ENCODE measurements at regions not wholly inside any gene's neighbourhood (a gene's known extent, or its start where the extent isn't known, plus 50 kb on each side); places are given as distances from the start of the nearest gene placed in this dataset.

DNA sequence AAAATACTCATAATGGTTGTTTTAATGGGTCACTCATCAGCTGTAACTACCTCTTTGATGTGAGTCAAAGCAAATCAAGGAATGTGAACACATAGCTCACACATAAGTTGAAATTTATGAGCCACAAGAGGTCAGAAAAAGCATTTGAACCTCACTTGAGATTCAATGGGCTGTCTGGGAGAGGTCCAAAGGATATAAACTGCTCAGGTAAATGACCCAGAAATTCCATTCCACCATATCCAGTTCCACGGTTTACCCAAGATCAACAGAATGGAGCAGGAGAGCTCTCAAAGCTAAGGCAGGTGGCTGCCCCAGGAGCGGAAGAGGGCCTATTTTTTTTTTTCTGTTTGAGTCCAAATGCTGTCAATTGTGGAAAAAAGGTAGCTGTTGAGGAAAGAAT is 464.1 kb downstream of the TNS1 start (continued):
- TF ChIP-seq ZNF114 (CRISPR knock-in tag; IDR thresholded peaks at IDR 0.05) (no peak), EZH2 (IDR thresholded peaks at IDR 0.05; ENCODE audit: low read depth, unreplicated experiment) (no peak)

DNA sequence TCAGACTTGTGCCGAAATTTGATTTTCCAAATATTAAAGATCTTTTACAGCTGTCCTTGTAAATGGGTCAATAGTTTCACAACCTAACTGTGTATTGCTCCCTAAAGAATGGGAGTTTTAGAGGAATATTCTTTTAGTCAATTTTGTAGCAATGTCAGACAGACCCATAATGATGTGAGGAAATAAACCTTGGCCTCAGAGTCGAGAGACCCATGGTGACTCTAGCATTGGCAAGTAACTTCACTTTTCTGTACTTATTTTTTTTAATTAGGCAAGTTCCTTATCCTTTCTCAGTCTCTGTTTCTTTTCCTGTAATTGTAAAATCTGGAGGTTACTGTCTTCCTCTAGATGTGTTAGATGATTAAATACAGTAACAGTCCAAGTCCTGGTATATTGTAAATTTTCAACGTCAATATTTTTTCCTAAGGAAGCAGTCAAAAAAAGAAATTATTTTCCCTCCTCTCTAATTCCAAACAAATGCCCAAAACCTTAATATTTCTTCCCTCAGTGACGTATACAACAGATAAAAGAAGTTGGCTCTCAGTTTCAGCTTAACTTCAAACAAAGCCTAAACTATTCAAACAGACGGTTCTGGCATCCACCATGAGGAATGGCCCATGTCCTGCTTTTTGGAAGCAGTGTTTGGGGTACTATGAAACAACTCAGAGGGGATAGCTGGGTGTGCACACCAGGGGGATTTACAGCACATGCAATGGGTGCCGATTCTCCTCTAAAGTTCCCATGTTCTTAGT is 466.7 kb downstream of the TNS1 start:
- no peaks in the 10 kb centered on the region for H3K4me1 ChIP-seq (ENCODE audit: insufficient read depth)
- H3K4me2 ChIP-seq = no peak overlapping the region
- peaks cover 5% of the 10 kb centered on the region; the same call in 2 of the 3 replicates for H3K4me1 Mint-ChIP-seq
- TF ChIP-seq, protein P1, sequence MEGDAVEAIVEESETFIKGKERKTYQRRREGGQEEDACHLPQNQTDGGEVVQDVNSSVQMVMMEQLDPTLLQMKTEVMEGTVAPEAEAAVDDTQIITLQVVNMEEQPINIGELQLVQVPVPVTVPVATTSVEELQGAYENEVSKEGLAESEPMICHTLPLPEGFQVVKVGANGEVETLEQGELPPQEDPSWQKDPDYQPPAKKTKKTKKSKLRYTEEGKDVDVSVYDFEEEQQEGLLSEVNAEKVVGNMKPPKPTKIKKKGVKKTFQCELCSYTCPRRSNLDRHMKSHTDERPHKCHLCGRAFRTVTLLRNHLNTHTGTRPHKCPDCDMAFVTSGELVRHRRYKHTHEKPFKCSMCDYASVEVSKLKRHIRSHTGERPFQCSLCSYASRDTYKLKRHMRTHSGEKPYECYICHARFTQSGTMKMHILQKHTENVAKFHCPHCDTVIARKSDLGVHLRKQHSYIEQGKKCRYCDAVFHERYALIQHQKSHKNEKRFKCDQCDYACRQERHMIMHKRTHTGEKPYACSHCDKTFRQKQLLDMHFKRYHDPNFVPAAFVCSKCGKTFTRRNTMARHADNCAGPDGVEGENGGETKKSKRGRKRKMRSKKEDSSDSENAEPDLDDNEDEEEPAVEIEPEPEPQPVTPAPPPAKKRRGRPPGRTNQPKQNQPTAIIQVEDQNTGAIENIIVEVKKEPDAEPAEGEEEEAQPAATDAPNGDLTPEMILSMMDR (conservative IDR thresholded peaks at IDR 0.05; ENCODE audit: low read depth in 2 of 2) = no peak
- H2AFZ ChIP-seq = no peak overlapping the region
- H3K27ac Mint-ChIP-seq = no peak overlapping the region
- no peaks in the 10 kb centered on the region for H3K79me2 ChIP-seq (replicated peaks; ENCODE audit: insufficient read depth)
- H3K27me3 Mint-ChIP-seq (ENCODE audit: insufficient read depth, low read depth, poor library complexity) = peaks cover 2% of the 10 kb centered on the region
- H3K4me3 ChIP-seq = no peak overlapping the region
- H3K9me3 Mint-ChIP-seq = no peaks in the 10 kb centered on the region
- no peaks in the 10 kb centered on the region for H3K36me3 ChIP-seq (ENCODE audit: insufficient read depth)
- DNase-seq (ENCODE audit: low spot score) (no peak), ATAC-seq (no peak)
- H3K27ac ChIP-seq (ENCODE audit: low read depth) = no peak overlapping the region
- H3K36me3 Mint-ChIP-seq (ENCODE audit: low read depth) = no peaks in the 10 kb centered on the region
- no peak overlapping the region for H3K4me3 Mint-ChIP-seq
- H3K9me2 ChIP-seq (ENCODE audit: insufficient read depth) = peaks cover 7% of the 10 kb centered on the region; the same call in 1 of the 2 replicates
- no peaks in the 10 kb centered on the region for H3F3A ChIP-seq (replicated peaks; ENCODE audit: low read depth)
- no peaks in the 10 kb centered on the region for H4K20me1 ChIP-seq (replicated peaks; ENCODE audit: insufficient read depth)
- H3K27me3 ChIP-seq (ENCODE audit: insufficient read depth) = no peaks in the 10 kb centered on the region

DNA sequence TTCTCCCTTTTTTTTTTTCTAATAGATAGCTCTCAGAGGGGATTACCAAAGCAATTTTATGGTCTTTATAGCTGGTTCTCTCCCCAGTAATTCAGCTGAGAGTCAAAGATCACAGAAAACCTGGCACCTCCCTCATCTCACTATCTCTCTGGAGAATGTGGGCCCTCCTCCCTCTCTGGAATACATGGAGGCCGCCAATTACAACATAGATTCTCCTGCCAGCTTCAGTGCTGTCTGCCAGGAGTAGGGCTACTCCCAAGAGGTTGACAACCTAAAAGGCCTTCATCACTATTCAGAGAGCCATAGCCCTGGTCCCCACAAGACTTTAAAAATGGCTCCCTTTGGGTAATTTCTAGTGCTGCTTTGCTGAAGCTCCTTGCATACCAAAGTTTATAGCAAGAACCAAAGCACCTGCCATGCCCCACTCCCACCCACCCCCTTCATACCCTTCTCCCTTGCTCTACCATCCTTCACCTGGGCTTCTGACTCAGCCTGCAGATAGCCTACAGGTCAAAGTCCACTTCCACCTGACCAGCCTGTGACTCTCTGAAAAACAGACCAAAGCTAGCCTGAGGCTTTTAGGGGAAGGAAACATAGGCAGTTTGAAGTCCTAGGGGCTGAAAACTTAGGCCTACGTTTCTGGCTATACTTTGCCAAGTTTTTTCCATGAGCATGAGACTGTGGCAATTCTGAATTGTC is 472.3 kb downstream of the TNS1 start:
- Histone ChIP-seq H3K79me2 (replicated peaks; ENCODE audit: insufficient read depth) (no peaks in the 10 kb centered on the region), H3K27ac (ENCODE audit: low read depth) (no peak overlapping the region), H2AFZ (no peak overlapping the region), H3K36me3 (ENCODE audit: insufficient read depth) (no peaks in the 10 kb centered on the region), H3K9me2 (ENCODE audit: insufficient read depth) (peaks cover 13% of the 10 kb centered on the region; the same call in 1 of the 2 replicates), H4K20me1 (replicated peaks; ENCODE audit: insufficient read depth) (no peaks in the 10 kb centered on the region), H3K4me2 (no peak overlapping the region), H3K4me1 (ENCODE audit: insufficient read depth) (no peaks in the 10 kb centered on the region), H3K27me3 (ENCODE audit: insufficient read depth) (no peaks in the 10 kb centered on the region), H3K4me3 (no peak overlapping the region), H3F3A (replicated peaks; ENCODE audit: low read depth) (no peaks in the 10 kb centered on the region)
- Mint-ChIP-seq H3K27me3 (ENCODE audit: insufficient read depth, low read depth, poor library complexity) (peaks cover 2% of the 10 kb centered on the region), H3K9me3 (no peaks in the 10 kb centered on the region), H3K4me3 (no peak overlapping the region), H3K4me1 (peaks cover 3% of the 10 kb centered on the region; the same call in 1 of the 3 replicates), H3K36me3 (ENCODE audit: low read depth) (no peaks in the 10 kb centered on the region), H3K27ac (no peak overlapping the region)
- no peak for DNase-seq (ENCODE audit: low spot score)
- TF ChIP-seq EZH2phosphoT487 (IDR thresholded peaks at IDR 0.05; ENCODE audit: unreplicated experiment) = no peak
- no peak for TF ChIP-seq JUNB (IDR thresholded peaks at IDR 0.05; ENCODE audit: unreplicated experiment)
- no peak for TF ChIP-seq EZH2 (IDR thresholded peaks at IDR 0.05; ENCODE audit: low read depth, unreplicated experiment)
- no peak for TF ChIP-seq NANOG (IDR thresholded peaks at IDR 0.05; ENCODE audit: borderline replicate concordance)
- no peak for TF ChIP-seq POLR2AphosphoS5 (IDR thresholded peaks at IDR 0.05; ENCODE audit: low read depth)
- TF ChIP-seq STAT1 (IDR thresholded peaks at IDR 0.05; ENCODE audit: unreplicated experiment) = no peak
- TF ChIP-seq, protein P2, sequence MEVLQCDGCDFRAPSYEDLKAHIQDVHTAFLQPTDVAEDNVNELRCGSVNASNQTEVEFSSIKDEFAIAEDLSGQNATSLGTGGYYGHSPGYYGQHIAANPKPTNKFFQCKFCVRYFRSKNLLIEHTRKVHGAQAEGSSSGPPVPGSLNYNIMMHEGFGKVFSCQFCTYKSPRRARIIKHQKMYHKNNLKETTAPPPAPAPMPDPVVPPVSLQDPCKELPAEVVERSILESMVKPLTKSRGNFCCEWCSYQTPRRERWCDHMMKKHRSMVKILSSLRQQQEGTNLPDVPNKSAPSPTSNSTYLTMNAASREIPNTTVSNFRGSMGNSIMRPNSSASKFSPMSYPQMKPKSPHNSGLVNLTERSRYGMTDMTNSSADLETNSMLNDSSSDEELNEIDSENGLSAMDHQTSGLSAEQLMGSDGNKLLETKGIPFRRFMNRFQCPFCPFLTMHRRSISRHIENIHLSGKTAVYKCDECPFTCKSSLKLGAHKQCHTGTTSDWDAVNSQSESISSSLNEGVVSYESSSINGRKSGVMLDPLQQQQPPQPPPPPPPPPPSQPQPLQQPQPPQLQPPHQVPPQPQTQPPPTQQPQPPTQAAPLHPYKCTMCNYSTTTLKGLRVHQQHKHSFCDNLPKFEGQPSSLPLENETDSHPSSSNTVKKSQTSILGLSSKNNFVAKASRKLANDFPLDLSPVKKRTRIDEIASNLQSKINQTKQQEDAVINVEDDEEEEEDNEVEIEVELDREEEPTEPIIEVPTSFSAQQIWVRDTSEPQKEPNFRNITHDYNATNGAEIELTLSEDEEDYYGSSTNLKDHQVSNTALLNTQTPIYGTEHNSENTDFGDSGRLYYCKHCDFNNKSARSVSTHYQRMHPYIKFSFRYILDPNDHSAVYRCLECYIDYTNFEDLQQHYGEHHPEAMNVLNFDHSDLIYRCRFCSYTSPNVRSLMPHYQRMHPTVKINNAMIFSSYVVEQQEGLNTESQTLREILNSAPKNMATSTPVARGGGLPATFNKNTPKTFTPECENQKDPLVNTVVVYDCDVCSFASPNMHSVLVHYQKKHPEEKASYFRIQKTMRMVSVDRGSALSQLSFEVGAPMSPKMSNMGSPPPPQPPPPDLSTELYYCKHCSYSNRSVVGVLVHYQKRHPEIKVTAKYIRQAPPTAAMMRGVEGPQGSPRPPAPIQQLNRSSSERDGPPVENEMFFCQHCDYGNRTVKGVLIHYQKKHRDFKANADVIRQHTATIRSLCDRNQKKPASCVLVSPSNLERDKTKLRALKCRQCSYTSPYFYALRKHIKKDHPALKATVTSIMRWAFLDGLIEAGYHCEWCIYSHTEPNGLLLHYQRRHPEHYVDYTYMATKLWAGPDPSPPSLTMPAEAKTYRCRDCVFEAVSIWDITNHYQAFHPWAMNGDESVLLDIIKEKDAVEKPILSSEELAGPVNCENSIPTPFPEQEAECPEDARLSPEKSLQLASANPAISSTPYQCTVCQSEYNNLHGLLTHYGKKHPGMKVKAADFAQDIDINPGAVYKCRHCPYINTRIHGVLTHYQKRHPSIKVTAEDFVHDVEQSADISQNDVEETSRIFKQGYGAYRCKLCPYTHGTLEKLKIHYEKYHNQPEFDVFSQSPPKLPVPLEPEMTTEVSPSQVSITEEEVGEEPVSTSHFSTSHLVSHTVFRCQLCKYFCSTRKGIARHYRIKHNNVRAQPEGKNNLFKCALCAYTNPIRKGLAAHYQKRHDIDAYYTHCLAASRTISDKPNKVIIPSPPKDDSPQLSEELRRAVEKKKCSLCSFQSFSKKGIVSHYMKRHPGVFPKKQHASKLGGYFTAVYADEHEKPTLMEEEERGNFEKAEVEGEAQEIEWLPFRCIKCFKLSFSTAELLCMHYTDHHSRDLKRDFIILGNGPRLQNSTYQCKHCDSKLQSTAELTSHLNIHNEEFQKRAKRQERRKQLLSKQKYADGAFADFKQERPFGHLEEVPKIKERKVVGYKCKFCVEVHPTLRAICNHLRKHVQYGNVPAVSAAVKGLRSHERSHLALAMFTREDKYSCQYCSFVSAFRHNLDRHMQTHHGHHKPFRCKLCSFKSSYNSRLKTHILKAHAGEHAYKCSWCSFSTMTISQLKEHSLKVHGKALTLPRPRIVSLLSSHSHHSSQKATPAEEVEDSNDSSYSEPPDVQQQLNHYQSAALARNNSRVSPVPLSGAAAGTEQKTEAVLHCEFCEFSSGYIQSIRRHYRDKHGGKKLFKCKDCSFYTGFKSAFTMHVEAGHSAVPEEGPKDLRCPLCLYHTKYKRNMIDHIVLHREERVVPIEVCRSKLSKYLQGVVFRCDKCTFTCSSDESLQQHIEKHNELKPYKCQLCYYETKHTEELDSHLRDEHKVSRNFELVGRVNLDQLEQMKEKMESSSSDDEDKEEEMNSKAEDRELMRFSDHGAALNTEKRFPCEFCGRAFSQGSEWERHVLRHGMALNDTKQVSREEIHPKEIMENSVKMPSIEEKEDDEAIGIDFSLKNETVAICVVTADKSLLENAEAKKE (CRISPR knock-in tag; IDR thresholded peaks at IDR 0.05) = no peak
- TF ChIP-seq, protein P3, sequence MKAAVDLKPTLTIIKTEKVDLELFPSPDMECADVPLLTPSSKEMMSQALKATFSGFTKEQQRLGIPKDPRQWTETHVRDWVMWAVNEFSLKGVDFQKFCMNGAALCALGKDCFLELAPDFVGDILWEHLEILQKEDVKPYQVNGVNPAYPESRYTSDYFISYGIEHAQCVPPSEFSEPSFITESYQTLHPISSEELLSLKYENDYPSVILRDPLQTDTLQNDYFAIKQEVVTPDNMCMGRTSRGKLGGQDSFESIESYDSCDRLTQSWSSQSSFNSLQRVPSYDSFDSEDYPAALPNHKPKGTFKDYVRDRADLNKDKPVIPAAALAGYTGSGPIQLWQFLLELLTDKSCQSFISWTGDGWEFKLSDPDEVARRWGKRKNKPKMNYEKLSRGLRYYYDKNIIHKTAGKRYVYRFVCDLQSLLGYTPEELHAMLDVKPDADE (IDR thresholded peaks at IDR 0.05) = no peak
- ATAC-seq = no peak
